ENCODE measurements at regions not wholly inside any gene's neighbourhood (a gene's known extent, or its start where the extent isn't known, plus 50 kb on each side); places are given as distances from the start of the nearest gene placed in this dataset.
"Not testable (repeated sequence)": the region's sequence is repeated elsewhere in the genome, so short reads cannot be mapped to it uniquely, and the experiment has no call there.

GRCh38 chr6:28008053-28008452 lies 51.0 kb downstream of the OR2B6 start:
- FAIRE-seq: no peak
- no peak for DNase-seq (ENCODE audit: low spot score)

DNA sequence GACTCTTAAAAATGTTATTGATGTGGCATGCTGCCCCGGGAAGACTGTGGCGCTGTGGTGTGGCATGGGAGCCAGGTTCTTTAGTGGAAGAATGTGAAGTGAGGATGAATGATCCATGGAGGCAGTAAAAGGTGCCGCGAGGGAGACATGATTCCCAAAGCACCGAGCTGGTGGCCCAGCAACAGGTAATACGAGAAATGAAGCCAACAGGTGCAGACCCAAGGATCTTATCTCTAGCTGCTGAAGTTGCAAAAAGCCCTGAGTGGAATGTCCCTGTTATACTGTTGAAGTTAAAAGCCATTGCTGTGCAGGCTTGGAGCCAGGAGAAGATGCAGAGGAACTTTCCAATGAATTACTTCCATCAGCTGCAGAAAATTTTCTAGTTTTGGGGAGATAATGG lies 53.5 kb downstream of the OR2B6 start:
- DNase-seq (ENCODE audit: low spot score) (no peak), FAIRE-seq (no peak)

DNA sequence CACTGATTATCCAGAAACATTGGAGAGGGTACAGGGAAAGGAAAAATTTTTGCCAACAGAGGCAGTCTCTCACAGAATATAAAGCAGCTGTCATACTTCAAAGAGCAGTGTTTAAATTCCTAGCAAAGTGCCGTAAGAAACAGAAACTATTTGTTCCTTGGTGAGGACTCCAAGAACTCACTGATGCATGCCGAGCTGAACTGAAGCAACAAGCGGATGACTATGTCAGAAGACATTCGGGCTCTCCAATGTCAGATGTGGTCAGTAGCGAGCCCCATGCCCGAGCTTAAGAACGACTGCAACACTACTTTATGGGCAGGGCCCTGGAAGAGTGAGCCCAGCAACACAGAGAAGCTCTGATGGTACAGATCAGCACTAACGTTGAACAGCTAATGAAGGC lies 54.7 kb downstream of the OR2B6 start:
- DNase-seq (ENCODE audit: low spot score) (peak; percentile 54), FAIRE-seq (peak; percentile 20)

GRCh38 chr6:28021011-28021410 lies 59.4 kb upstream of the ZNF165 start:
- not testable (repeated sequence) for FAIRE-seq; DNase-seq (ENCODE audit: low spot score)

GRCh38 chr6:28022707-28023106 lies 57.7 kb upstream of the ZNF165 start:
- not testable (repeated sequence) for FAIRE-seq; DNase-seq (ENCODE audit: low spot score)
